ENCODE measurements at regions not wholly inside any gene's neighbourhood (a gene's known extent, or its start where the extent isn't known, plus 50 kb on each side); places are given as distances from the start of the nearest gene placed in this dataset.

- TF ChIP-seq CTCF (conservative IDR thresholded peaks at IDR 0.05; ENCODE audit: low read length) = no peak
- no peak for TF ChIP-seq EZH2phosphoT487 (IDR thresholded peaks at IDR 0.05; ENCODE audit: borderline replicate concordance)
Observed at GRCh38 chr7:37516664-37517063, 68.0 kb upstream of the ELMO1 start.

Measured in Loucy (cell line).